NCI-H526 (cell line): ENCODE measurements at regions not wholly inside any gene's neighbourhood (a gene's known extent, or its start where the extent isn't known, plus 50 kb on each side); places are given as distances from the start of the nearest gene placed in this dataset.

Experiments used
- DNase-seq, 2 experiments: peaks; one replicate each; lab custom pipeline; 2025; lab: John Stamatoyannopoulos, UW

DNA sequence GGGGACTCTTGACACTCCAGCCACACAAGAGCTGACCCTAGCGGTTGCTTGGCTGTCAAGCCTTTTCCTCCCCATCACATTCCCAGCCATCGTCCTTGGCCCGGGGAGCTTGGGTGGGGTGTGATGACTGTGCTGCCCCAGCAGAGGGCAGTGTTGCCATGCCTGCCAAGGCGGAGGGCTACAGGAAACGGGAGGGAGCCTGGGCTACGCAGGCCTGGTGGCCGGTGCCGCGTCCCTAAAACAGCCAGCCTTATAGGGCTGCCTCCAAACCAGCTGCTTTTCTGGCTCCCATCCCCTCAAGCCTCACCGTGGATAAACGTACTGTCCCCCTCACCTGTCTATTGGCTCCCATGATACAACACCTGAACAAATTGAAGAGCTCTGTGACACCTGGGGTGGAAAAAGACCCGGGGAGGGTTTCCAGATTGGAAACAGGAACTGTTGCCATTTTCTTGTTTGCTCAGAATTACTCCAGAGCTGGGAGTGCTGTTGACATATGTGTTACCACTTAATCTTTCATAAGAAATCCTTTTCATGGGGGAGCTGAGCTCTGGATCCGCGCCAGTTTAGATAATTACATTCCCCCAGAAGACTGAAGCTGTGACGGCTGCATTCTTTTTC lies 72.8 kb upstream of the ASTN2 start:
- DNase-seq = peak; percentile 30 to 85

- DNase-seq = peak in 1 of 2 experiments; percentile 11
Observed at GRCh38 chr9:117486426-117486825, 71.6 kb upstream of the ASTN2 start.

GRCh38 chr9:117485176-117485575 lies 70.3 kb upstream of the ASTN2 start:
- DNase-seq = no peak

DNA sequence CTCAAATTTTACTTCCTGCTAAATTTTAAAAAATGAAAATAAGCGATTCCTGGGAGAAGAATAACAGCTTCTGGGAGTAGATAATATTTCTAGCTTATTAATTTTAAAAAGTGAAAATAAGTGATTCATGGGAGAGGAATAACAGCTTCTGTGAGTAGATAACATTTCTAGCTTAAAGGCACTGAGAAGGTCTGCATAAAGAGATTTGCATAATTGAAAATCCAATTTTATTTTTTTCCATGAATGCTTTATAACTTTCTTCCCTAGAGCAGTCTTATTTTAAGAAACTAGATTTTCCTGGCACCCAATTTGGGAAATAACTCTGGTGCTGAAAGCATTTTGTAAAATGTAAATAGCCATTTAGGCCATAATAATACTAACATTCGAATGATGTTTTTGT lies 65.9 kb upstream of the ASTN2 start:
- no peak for DNase-seq

DNA sequence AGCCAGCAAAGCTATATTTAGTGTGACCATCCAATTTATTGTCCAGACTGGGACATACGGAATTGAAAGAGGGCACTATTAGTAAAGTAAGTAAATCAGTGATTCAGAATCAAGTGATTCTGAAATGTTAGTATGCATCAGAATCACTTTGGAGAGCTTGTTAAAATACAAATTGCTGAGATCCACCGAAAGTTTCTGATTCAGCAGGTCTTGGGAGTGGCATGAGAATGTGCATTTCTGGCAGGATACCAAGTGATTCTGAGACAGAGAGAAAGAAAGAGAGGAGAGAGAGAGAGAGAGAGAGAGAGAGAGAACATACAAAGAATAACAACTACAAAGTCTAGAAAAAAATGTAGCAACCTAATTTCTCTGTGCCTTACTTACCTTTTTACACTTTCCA lies 65.4 kb upstream of the ASTN2 start:
- DNase-seq = no peak

DNA sequence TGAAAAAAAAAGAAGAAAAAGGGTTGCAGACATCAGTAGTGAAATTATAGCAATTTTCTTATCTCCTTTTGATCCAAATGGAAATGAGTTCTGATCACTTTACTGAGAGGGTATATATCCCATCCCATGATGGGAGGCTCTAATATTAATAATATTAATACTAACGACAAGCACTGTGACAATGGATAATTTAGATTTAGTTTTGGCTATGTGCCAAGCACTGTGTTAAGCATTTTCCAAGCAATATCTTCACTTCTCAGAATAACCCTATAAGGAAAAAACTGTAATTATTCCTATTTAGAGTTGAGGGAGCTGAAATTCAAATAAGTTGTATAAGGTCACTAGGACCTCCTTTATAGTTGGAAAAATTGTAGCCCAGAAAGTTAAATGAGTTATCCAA lies 58.4 kb upstream of the ASTN2 start:
- DNase-seq = no peak

GRCh38 chr9:117470902-117471301 lies 56.0 kb upstream of the ASTN2 start:
- no peak for DNase-seq

- no peak for DNase-seq
Observed at GRCh38 chr9:117470455-117470854, 55.6 kb upstream of the ASTN2 start.

GRCh38 chr9:117466111-117466510 lies 51.3 kb upstream of the ASTN2 start:
- no peak for DNase-seq

- no peak for DNase-seq
Observed at GRCh38 chr9:117465706-117466105, 50.8 kb upstream of the ASTN2 start.

- no peak for DNase-seq
Observed at GRCh38 chr9:117464941-117465616, 50.2 kb upstream of the ASTN2 start.
